HCT116 (cell line): ENCODE measurements at regions not wholly inside any gene's neighbourhood (a gene's known extent, or its start where the extent isn't known, plus 50 kb on each side); places are given as distances from the start of the nearest gene placed in this dataset.

ENCODE experiments used
- ATAC-seq: fragments of 200-7000 bp; cut with Tn5 transposase; 2 replicates; pipeline ENCODE4 v1.9.1; 2020; ENCODE audit warnings: mild to moderate bottlenecking, moderate library complexity
- BruUV-seq: library from RNA; stranded (reverse); fragments of 400-500 nt; replicated peaks from 2 replicates; lab custom pipeline; 2021; lab: Mats Ljungman, UMichigan
- CTCF ChIA-PET: fragments of 300-600 bp; sonication (Branson Sonifier 250); formaldehyde crosslinking; loops from one replicate; lab custom pipeline; 2021; ENCODE audit warnings: antibody characterized with exemption; lab: Charles Lee
- POLR2A ChIA-PET: fragments of 300-600, 350-600 bp; sonication (Branson Sonifier 250); formaldehyde crosslinking; loops from one replicate; lab custom pipeline; 2021; ENCODE audit warnings: antibody characterized with exemption; lab: Charles Lee
- RAD21 ChIA-PET, 2 experiments: fragments of 300-600 bp; sonication (Branson Sonifier 250); formaldehyde crosslinking; loops; one replicate each; lab custom pipeline; 2023; ENCODE audit warnings: low total read pairs in 2 of 2; ENCODE audit not compliant: uncharacterized antibody in 2 of 2, unreplicated experiment in 2 of 2, low non-redundant PET in 1 of 2; lab: Charles Lee
- DNase-seq: peaks from one replicate; pipeline ENCODE4 v3.0.0-alpha.2; 2010; ENCODE audit warnings: low read depth, low spot score
- H2AFZ ChIP-seq: fragments of 200-600 bp; shearing (Covaris generic), sonication (generic); 2 replicates; pipeline ENCODE4 v1.6.1; 2017; ENCODE audit warnings: low read depth, mixed run types, mixed read lengths, antibody characterized with exemption, low read length; ENCODE audit not compliant: poor library complexity, severe bottlenecking
- H3K27ac ChIP-seq: 2 replicates; pipeline ENCODE4 v1.5.1; 2012; ENCODE audit warnings: low read depth, low read length
- H3K27me3 ChIP-seq: fragments of 200-600 bp; sonication (generic); 2 replicates; pipeline ENCODE4 v1.6.1; 2016; ENCODE audit warnings: mixed run types, low read length, mixed read lengths; ENCODE audit not compliant: insufficient read depth
- H3K36me3 ChIP-seq, 2 experiments: fragments of 200-500 bp in 1 of 2; fragments of 200-600 bp in 1 of 2; sonication (Bioruptor generic) in 1 of 2; sonication (generic) in 1 of 2; 2 replicates each; pipeline versions ENCODE4 v1.5.1 to v1.6.1; 2014 to 2016; ENCODE audit warnings: low read length in 2 of 2, inconsistent platforms in 1 of 2, mixed read lengths in 1 of 2, mixed run types in 1 of 2; ENCODE audit not compliant: insufficient read depth in 2 of 2, control insufficient read depth in 1 of 2
- H3K4me1 ChIP-seq, 2 experiments: fragments of 200-600 bp in 1 of 2; sonication (generic) in 1 of 2; 2 replicates each; pipeline versions ENCODE4 v1.5.1 to v1.6.1; 2012 to 2017; ENCODE audit warnings: low read length in 2 of 2, inconsistent platforms in 1 of 2, mild to moderate bottlenecking in 1 of 2, mixed read lengths in 1 of 2, mixed run types in 1 of 2, moderate library complexity in 1 of 2; ENCODE audit not compliant: insufficient read depth in 2 of 2, control insufficient read depth in 1 of 2
- H3K4me2 ChIP-seq: fragments of 200-600 bp; sonication (generic); 2 replicates; pipeline ENCODE4 v1.6.1; 2017; ENCODE audit warnings: mixed run types, low read length, mixed read lengths
- H3K4me3 ChIP-seq, 2 experiments: fragments of 200-600 bp in 1 of 2; sonication (generic) in 1 of 2; replicated peaks in 1 of 2; 2 replicates each; pipeline ENCODE4 v1.5.1; 2011 to 2016; ENCODE audit warnings: low read length in 2 of 2, control low read depth in 1 of 2, low read depth in 1 of 2, mild to moderate bottlenecking in 1 of 2, mixed read lengths in 1 of 2, mixed run types in 1 of 2
- H3K79me2 ChIP-seq: fragments of 200-600 bp; sonication (generic); 2 replicates; pipeline ENCODE4 v1.6.1; 2017; ENCODE audit warnings: mild to moderate bottlenecking, mixed run types, low read length, moderate library complexity, mixed read lengths; ENCODE audit not compliant: insufficient read depth
- H3K9ac ChIP-seq: fragments of 200-600 bp; sonication (generic); 2 replicates; pipeline ENCODE4 v1.6.1; 2016; ENCODE audit warnings: low read length, mixed read lengths
- H3K9me2 ChIP-seq: fragments of 200-600 bp; sonication (generic), shearing (Covaris generic); 2 replicates; pipeline ENCODE4 v1.6.1; 2017; ENCODE audit warnings: mixed run types, mild to moderate bottlenecking, moderate library complexity; ENCODE audit not compliant: insufficient read depth
- H3K9me3 ChIP-seq, 2 experiments: fragments of 200-500 bp in 1 of 2; fragments of 200-600 bp in 1 of 2; sonication (Bioruptor generic) in 1 of 2; sonication (generic) in 1 of 2; 2 replicates each; pipeline ENCODE4 v1.6.1; 2014 to 2017; ENCODE audit warnings: low read length in 2 of 2, mixed read lengths in 2 of 2, inconsistent platforms in 1 of 2, low read depth in 1 of 2, mild to moderate bottlenecking in 1 of 2, mixed run types in 1 of 2, moderate library complexity in 1 of 2; ENCODE audit not compliant: control insufficient read depth in 1 of 2, insufficient read depth in 1 of 2
- H4K20me1 ChIP-seq: fragments of 200-600 bp; sonication (generic), shearing (Covaris generic); 2 replicates; pipeline ENCODE4 v1.6.1; 2017; ENCODE audit warnings: mixed run types, mild to moderate bottlenecking, moderate library complexity; ENCODE audit not compliant: insufficient read depth
- ZBTB33 ChIP-seq: IDR thresholded peaks from 2 replicates; pipeline ENCODE4 v1.6.1; 2011; ENCODE audit warnings: mild to moderate bottlenecking, low read length, moderate library complexity; ENCODE audit not compliant: insufficient replicate concordance; ENCODE audit errors: extremely low read depth
- intact Hi-C: fragments of 100-400 bp; cut with micrococcal nuclease; formaldehyde crosslinking; loops from 2 replicates; pipeline ENCODE4 v1.10.0; 2022
- TF ChIP-seq, protein P1 (sequence below): IDR thresholded peaks from 2 replicates; pipeline ENCODE4 v1.6.1; 2012; ENCODE audit warnings: low read depth

DNA sequence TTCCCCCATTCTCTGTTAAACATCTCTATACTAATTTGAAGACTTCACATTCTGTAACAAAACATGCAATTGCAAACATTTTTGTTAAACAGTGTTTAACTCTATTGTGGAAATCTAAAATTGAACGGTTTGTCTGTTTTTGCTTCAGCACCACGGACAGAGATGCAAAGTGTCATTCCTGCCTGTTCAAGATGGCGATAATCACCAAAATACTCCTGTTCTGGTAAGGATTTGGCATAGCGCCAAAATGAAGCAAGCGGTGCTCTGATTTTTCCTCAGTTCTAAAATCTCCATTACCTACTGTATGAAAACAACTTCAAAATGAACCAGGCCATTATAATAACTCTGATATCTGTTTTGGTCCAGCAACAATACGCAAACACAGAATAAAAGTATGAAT is 129.7 kb upstream of the TUSC7 start:
- Histone ChIP-seq H3K9me3 (no peaks in the 10 kb centered on the region), H3K27ac (no peak overlapping the region), H3K36me3 (no peaks in the 10 kb centered on the region), H3K4me2 (no peak overlapping the region), H3K4me3 (no peak overlapping the region), H3K9me2 (no peaks in the 10 kb centered on the region), H4K20me1 (no peaks in the 10 kb centered on the region), H3K79me2 (no peaks in the 10 kb centered on the region), H3K4me1 (no peaks in the 10 kb centered on the region), H3K9ac (no peak overlapping the region), H2AFZ (no peak overlapping the region), H3K27me3 (no peaks in the 10 kb centered on the region)
- TF ChIP-seq ZBTB33, result no peak
- TF ChIP-seq, protein P1, sequence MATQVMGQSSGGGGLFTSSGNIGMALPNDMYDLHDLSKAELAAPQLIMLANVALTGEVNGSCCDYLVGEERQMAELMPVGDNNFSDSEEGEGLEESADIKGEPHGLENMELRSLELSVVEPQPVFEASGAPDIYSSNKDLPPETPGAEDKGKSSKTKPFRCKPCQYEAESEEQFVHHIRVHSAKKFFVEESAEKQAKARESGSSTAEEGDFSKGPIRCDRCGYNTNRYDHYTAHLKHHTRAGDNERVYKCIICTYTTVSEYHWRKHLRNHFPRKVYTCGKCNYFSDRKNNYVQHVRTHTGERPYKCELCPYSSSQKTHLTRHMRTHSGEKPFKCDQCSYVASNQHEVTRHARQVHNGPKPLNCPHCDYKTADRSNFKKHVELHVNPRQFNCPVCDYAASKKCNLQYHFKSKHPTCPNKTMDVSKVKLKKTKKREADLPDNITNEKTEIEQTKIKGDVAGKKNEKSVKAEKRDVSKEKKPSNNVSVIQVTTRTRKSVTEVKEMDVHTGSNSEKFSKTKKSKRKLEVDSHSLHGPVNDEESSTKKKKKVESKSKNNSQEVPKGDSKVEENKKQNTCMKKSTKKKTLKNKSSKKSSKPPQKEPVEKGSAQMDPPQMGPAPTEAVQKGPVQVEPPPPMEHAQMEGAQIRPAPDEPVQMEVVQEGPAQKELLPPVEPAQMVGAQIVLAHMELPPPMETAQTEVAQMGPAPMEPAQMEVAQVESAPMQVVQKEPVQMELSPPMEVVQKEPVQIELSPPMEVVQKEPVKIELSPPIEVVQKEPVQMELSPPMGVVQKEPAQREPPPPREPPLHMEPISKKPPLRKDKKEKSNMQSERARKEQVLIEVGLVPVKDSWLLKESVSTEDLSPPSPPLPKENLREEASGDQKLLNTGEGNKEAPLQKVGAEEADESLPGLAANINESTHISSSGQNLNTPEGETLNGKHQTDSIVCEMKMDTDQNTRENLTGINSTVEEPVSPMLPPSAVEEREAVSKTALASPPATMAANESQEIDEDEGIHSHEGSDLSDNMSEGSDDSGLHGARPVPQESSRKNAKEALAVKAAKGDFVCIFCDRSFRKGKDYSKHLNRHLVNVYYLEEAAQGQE, result peak; percentile 65
- DNase-seq, result no peak
- ChIA-PET POLR2A (no interaction called here), CTCF (no interaction called here), RAD21 (no interaction called here)
- BruUV-seq, result no TSS peak
- intact Hi-C loops, result no loop called here
- no peak for ATAC-seq
